IMR-90 (cell line): ENCODE measurements at regions not wholly inside any gene's neighbourhood (a gene's known extent, or its start where the extent isn't known, plus 50 kb on each side); places are given as distances from the start of the nearest gene placed in this dataset.

Experiments used
- ATAC-seq: fragments of 200-7000 bp; cut with Tn5 transposase; 2 replicates; pipeline ENCODE4 v1.9.1; 2020; ENCODE audit warnings: low read depth, mild to moderate bottlenecking, moderate library complexity
- BruUV-seq: library from RNA; stranded (reverse); fragments of 400-500 nt; replicated peaks from 2 replicates; lab custom pipeline; 2021; lab: Mats Ljungman, UMichigan
- CTCF ChIA-PET: fragments of 300-600 bp; formaldehyde crosslinking; extraction: SDS; loops from one replicate; lab custom pipeline; 2021; ENCODE audit warnings: antibody characterized with exemption; lab: Yijun Ruan, JAX
- POLR2A ChIA-PET: fragments of 300-600 bp; sonication (Branson Sonifier 250); formaldehyde crosslinking; loops from one replicate; lab custom pipeline; 2022; ENCODE audit warnings: antibody characterized with exemption; ENCODE audit not compliant: unreplicated experiment; lab: Charles Lee
- DNase-seq: peaks from one replicate; pipeline ENCODE4 v3.0.0; 2013
- H2AFZ ChIP-seq: replicated peaks from 2 replicates; pipeline ENCODE3; 2013; ENCODE audit warnings: low read length, mild to moderate bottlenecking; ENCODE audit not compliant: poor library complexity
- H2AK5ac ChIP-seq: 2 replicates; pipeline ENCODE4 v1.6.1; 2013; ENCODE audit warnings: low read depth, low read length, inconsistent platforms
- H2AK9ac ChIP-seq: replicated peaks from 2 replicates; pipeline ENCODE3; 2013; ENCODE audit warnings: mild to moderate bottlenecking, low read depth, low read length, moderate library complexity; ENCODE audit not compliant: poor library complexity
- H2BK120ac ChIP-seq: 2 replicates; pipeline ENCODE4 v1.6.1; 2013; ENCODE audit warnings: low read depth, low read length, inconsistent platforms
- H2BK15ac ChIP-seq: 3 replicates; pipeline ENCODE4 v1.6.1; 2013; ENCODE audit warnings: low read depth, low read length, inconsistent platforms
- H2BK20ac ChIP-seq: 2 replicates; pipeline ENCODE4 v1.6.1; 2013; ENCODE audit warnings: low read depth, mild to moderate bottlenecking, inconsistent platforms, low read length, moderate library complexity
- H2BK5ac ChIP-seq: 2 replicates; pipeline ENCODE4 v1.6.1; 2013; ENCODE audit warnings: mild to moderate bottlenecking, low read depth, low read length, inconsistent platforms; ENCODE audit not compliant: poor library complexity, severe bottlenecking
- H3K14ac ChIP-seq: replicated peaks from 2 replicates; pipeline ENCODE4 v1.6.1; 2013; ENCODE audit warnings: low read depth, low read length, inconsistent platforms
- H3K18ac ChIP-seq: 2 replicates; pipeline ENCODE4 v1.6.1; 2013; ENCODE audit warnings: low read depth, low read length, control low read depth
- H3K23ac ChIP-seq: 2 replicates; pipeline ENCODE4 v1.6.1; 2013; ENCODE audit warnings: low read depth, low read length, inconsistent platforms
- H3K27ac ChIP-seq: 2 replicates; pipeline ENCODE4 v1.5.1; 2013; ENCODE audit warnings: mild to moderate bottlenecking, control low read depth, low read length; ENCODE audit not compliant: insufficient read depth
- H3K27me3 ChIP-seq: 2 replicates; pipeline ENCODE4 v1.6.1; 2013; ENCODE audit warnings: low read length; ENCODE audit not compliant: control insufficient read depth, insufficient read depth
- H3K36me3 ChIP-seq: 2 replicates; pipeline ENCODE4 v1.6.1; 2013; ENCODE audit warnings: low read length, mixed read lengths; ENCODE audit not compliant: control insufficient read depth, insufficient read depth
- H3K4ac ChIP-seq: 2 replicates; pipeline ENCODE4 v1.6.1; 2013; ENCODE audit warnings: low read depth, low read length, inconsistent platforms
- H3K4me1 ChIP-seq: 2 replicates; pipeline ENCODE4 v1.6.1; 2013; ENCODE audit warnings: low read length, mixed read lengths; ENCODE audit not compliant: control insufficient read depth, insufficient read depth
- H3K4me2 ChIP-seq: 2 replicates; pipeline ENCODE4 v1.6.1; 2013; ENCODE audit warnings: low read depth, mild to moderate bottlenecking, control low read depth, low read length, moderate library complexity
- H3K4me3 ChIP-seq: 2 replicates; pipeline ENCODE4 v1.5.1; 2013; ENCODE audit warnings: low read depth, mild to moderate bottlenecking, control low read depth, low read length, moderate library complexity; ENCODE audit not compliant: insufficient read depth
- H3K56ac ChIP-seq: 2 replicates; pipeline ENCODE4 v1.6.1; 2013; ENCODE audit warnings: low read length, inconsistent platforms; ENCODE audit not compliant: insufficient read depth; ENCODE audit errors: extremely low read depth
- H3K79me1 ChIP-seq, 2 experiments: 2 replicates each; pipeline ENCODE4 v1.6.1; 2013; ENCODE audit warnings: low read length in 2 of 2, inconsistent platforms in 1 of 2, low read depth in 1 of 2
- H3K9ac ChIP-seq: 2 replicates; pipeline ENCODE4 v1.6.1; 2013; ENCODE audit warnings: low read depth, low read length, control low read depth
- H3K9me1 ChIP-seq: 2 replicates; pipeline ENCODE4 v1.6.1; 2013; ENCODE audit warnings: low read length, inconsistent platforms; ENCODE audit not compliant: insufficient read depth
- H3K9me3 ChIP-seq: 2 replicates; pipeline ENCODE4 v1.6.1; 2013; ENCODE audit warnings: low read length; ENCODE audit not compliant: control insufficient read depth, insufficient read depth
- H4K20me1 ChIP-seq: 2 replicates; pipeline ENCODE4 v1.6.1; 2013; ENCODE audit warnings: low read length, inconsistent platforms; ENCODE audit not compliant: insufficient read depth
- H4K5ac ChIP-seq: 2 replicates; pipeline ENCODE4 v1.6.1; 2013; ENCODE audit warnings: mild to moderate bottlenecking, low read depth, low read length, control low read depth
- H4K8ac ChIP-seq, 2 experiments: 2 replicates each; pipeline ENCODE4 v1.6.1; 2013; ENCODE audit warnings: low read depth in 2 of 2, low read length in 2 of 2, control low read depth in 1 of 2, inconsistent platforms in 1 of 2
- H4K91ac ChIP-seq: 2 replicates; pipeline ENCODE4 v1.6.1; 2013; ENCODE audit warnings: low read depth, low read length, inconsistent platforms; ENCODE audit not compliant: insufficient read depth
- BHLHE40 ChIP-seq: fragments of 150-350 bp; IDR thresholded peaks from 2 replicates; pipeline ENCODE4 v1.6.1; 2016; ENCODE audit warnings: mild to moderate bottlenecking, low read depth, low read length
- CEBPB ChIP-seq: IDR thresholded peaks from 2 replicates; pipeline ENCODE4 v1.6.1; 2012; ENCODE audit warnings: low read depth, low read length, improper control_type of control experiment
- CHD1 ChIP-seq: IDR thresholded peaks from 2 replicates; pipeline ENCODE4 v1.6.1; 2012; ENCODE audit warnings: low read depth, low read length, improper control_type of control experiment
- CTCF ChIP-seq: conservative IDR thresholded peaks from 2 replicates; pipeline ENCODE4 v1.5.1; 2012; ENCODE audit warnings: mild to moderate bottlenecking, low read depth, low read length, improper control_type of control experiment
- FOS ChIP-seq: fragments of 150-350 bp; IDR thresholded peaks from 2 replicates; pipeline ENCODE4 v1.6.1; 2016; ENCODE audit warnings: low read depth, low read length
- MAFK ChIP-seq: IDR thresholded peaks from 2 replicates; pipeline ENCODE4 v1.6.1; 2012; ENCODE audit warnings: low read depth, low read length, improper control_type of control experiment
- MAZ ChIP-seq: IDR thresholded peaks from 2 replicates; pipeline ENCODE4 v1.6.1; 2012; ENCODE audit warnings: low read depth, mild to moderate bottlenecking, low read length, improper control_type of control experiment, moderate library complexity, borderline replicate concordance
- MXI1 ChIP-seq: IDR thresholded peaks from 2 replicates; pipeline ENCODE4 v1.6.1; 2012; ENCODE audit warnings: low read depth, mild to moderate bottlenecking, low read length, moderate library complexity, borderline replicate concordance
- NFE2L2 ChIP-seq: fragments of 150-350 bp; IDR thresholded peaks from 2 replicates; pipeline ENCODE4 v1.6.1; 2016; ENCODE audit warnings: low read depth, mild to moderate bottlenecking, low read length
- POLR2A ChIP-seq: IDR thresholded peaks from 2 replicates; pipeline ENCODE4 v1.6.1; 2012; ENCODE audit warnings: mild to moderate bottlenecking, low read depth, low read length
- RAD21 ChIP-seq: IDR thresholded peaks from 2 replicates; pipeline ENCODE4 v1.6.1; 2012; ENCODE audit warnings: low read length, improper control_type of control experiment
- RCOR1 ChIP-seq: IDR thresholded peaks from 2 replicates; pipeline ENCODE4 v1.6.1; 2012; ENCODE audit warnings: mild to moderate bottlenecking, low read length, improper control_type of control experiment; ENCODE audit not compliant: insufficient replicate concordance
- RFX5 ChIP-seq: IDR thresholded peaks from 2 replicates; pipeline ENCODE4 v1.8.0; 2012; ENCODE audit warnings: low read depth, mild to moderate bottlenecking, low read length, moderate library complexity
- SMC3 ChIP-seq: fragments of 150-350 bp; IDR thresholded peaks from 2 replicates; pipeline ENCODE4 v1.6.1; 2016; ENCODE audit warnings: low read depth, mild to moderate bottlenecking, antibody characterized with exemption, low read length, moderate library complexity
- USF2 ChIP-seq: fragments of 150-350 bp; IDR thresholded peaks from 2 replicates; pipeline ENCODE4 v1.6.1; 2017; ENCODE audit warnings: mild to moderate bottlenecking, antibody characterized with exemption, low read length, low read depth
- WGBS, 2 experiments: methylation state at CpG; one replicate each; pipeline versions ENCODE4 v1.1.5 to v1.1.7; 2013; ENCODE audit warnings: missing lambda C conversion rate in 2 of 2; ENCODE audit not compliant: insufficient read length in 1 of 2; ENCODE audit errors: extremely low coverage in 2 of 2; 5-methylcytosine and 5-hydroxymethylcytosine counted together
- dilution Hi-C: fragments of 300-500 bp; cut with HindIII; formaldehyde crosslinking; loops from one replicate; pipeline ENCODE4 v1.14.3; 2018; ENCODE audit warnings: low sequenced_read_pairs; ENCODE audit not compliant: unreplicated experiment
- in situ Hi-C: fragments of 300-500 bp; cut with MboI; formaldehyde crosslinking; loops from 3 replicates; pipeline ENCODE4 v1.14.3; 2019; ENCODE audit warnings: low sequenced_read_pairs, inconsistent platforms, mixed read lengths
- intact Hi-C: fragments of 100-400 bp; cut with micrococcal nuclease; formaldehyde crosslinking; loops from 2 replicates; pipeline ENCODE4 v1.10.0; 2022
- TF ChIP-seq, protein P1 (sequence below): fragments of 150-350 bp; IDR thresholded peaks from 2 replicates; pipeline ENCODE4 v1.6.1; 2016; ENCODE audit warnings: low read depth, mild to moderate bottlenecking, low read length, moderate library complexity, borderline replicate concordance

- dilution Hi-C loops (no loop called here), in situ Hi-C loops (no loop called here), intact Hi-C loops (no loop called here)
- Histone ChIP-seq H2AK5ac (no peak overlapping the region), H3K9me1 (no peaks in the 10 kb centered on the region), H3K9ac (no peak overlapping the region), H3K4me1 (no peaks in the 10 kb centered on the region), H3K4me2 (no peak overlapping the region), H3K56ac (no peak overlapping the region), H2BK20ac (no peak overlapping the region), H3K27me3 (no peaks in the 10 kb centered on the region), H2BK120ac (no peak overlapping the region), H3K14ac (no peak overlapping the region), H3K36me3 (no peaks in the 10 kb centered on the region), H3K18ac (no peak overlapping the region), H4K5ac (no peak overlapping the region), H4K20me1 (no peaks in the 10 kb centered on the region), H4K8ac (no peak overlapping the region), H2BK15ac (no peak overlapping the region), H3K9me3 (no peaks in the 10 kb centered on the region; the same call in 1 of the 2 replicates), H3K79me1 (no peaks in the 10 kb centered on the region), H3K4me3 (no peak overlapping the region), H3K27ac (no peak overlapping the region), H3K23ac (no peak overlapping the region), H2AK9ac (no peak overlapping the region), H3K4ac (no peak overlapping the region), H2BK5ac (no peak overlapping the region), H4K91ac (no peak overlapping the region), H2AFZ (no peak overlapping the region)
- no TSS peak for BruUV-seq
- TF ChIP-seq FOS = no peak
- no peak for TF ChIP-seq CHD1
- no peak for TF ChIP-seq NFE2L2
- TF ChIP-seq BHLHE40 = no peak
- no peak for TF ChIP-seq SMC3
- no peak for TF ChIP-seq POLR2A
- TF ChIP-seq RFX5 = no peak
- no peak for TF ChIP-seq CEBPB
- TF ChIP-seq MAFK = no peak
- TF ChIP-seq CTCF = no peak
- TF ChIP-seq RAD21 = no peak
- no peak for TF ChIP-seq MAZ
- TF ChIP-seq, protein P1, sequence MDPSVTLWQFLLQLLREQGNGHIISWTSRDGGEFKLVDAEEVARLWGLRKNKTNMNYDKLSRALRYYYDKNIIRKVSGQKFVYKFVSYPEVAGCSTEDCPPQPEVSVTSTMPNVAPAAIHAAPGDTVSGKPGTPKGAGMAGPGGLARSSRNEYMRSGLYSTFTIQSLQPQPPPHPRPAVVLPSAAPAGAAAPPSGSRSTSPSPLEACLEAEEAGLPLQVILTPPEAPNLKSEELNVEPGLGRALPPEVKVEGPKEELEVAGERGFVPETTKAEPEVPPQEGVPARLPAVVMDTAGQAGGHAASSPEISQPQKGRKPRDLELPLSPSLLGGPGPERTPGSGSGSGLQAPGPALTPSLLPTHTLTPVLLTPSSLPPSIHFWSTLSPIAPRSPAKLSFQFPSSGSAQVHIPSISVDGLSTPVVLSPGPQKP = no peak
- no peak for TF ChIP-seq MXI1
- TF ChIP-seq RCOR1 = no peak
- no peak for TF ChIP-seq USF2
- DNase-seq (no peak), ATAC-seq (no peak)
- WGBS, 2 experiments = no CpG with 5 or more reads among the region's 3 CpGs
- ChIA-PET POLR2A (no interaction called here), CTCF (no interaction called here)
Measured at GRCh38 chr6:47970826-47971225, 140.2 kb downstream of the PTCHD4 start.
